K562 (cell line): ENCODE measurements at regions not wholly inside any gene's neighbourhood (a gene's known extent, or its start where the extent isn't known, plus 50 kb on each side); places are given as distances from the start of the nearest gene placed in this dataset.

ENCODE experiments used
- ATAC-seq: fragments of 200-7000 bp; cut with Tn5 transposase; 3 replicates; pipeline ENCODE4 v1.9.1; 2020; ENCODE audit warnings: moderate library complexity
- BruUV-seq: library from RNA; stranded (reverse); fragments of 400-500 nt; replicated peaks from 2 replicates; lab custom pipeline; 2021; lab: Mats Ljungman, UMichigan
- CTCF ChIA-PET: fragments of 300-600 bp; formaldehyde crosslinking; extraction: SDS; loops from one replicate; lab custom pipeline; 2021; ENCODE audit warnings: low intra/inter-chr PET ratio; lab: Yijun Ruan, JAX
- POLR2A ChIA-PET: fragments of 300-600, 350-650 bp; sonication (Branson Sonifier 250); formaldehyde crosslinking; extraction: SDS; loops from one replicate; lab custom pipeline; 2021; ENCODE audit warnings: antibody characterized with exemption, inconsistent platforms; lab: Yijun Ruan, JAX
- DNase-seq, 4 experiments: peaks; one replicate each; pipeline versions ENCODE4 v3.0.0 to v3.0.0-alpha.2; 2011 to 2018; ENCODE audit warnings: low spot score in 3 of 4, mixed read lengths in 3 of 4; ENCODE audit errors: extremely low read depth in 1 of 4
- FAIRE-seq: peaks from 2 replicates; lab custom pipeline; 2011; peaks lifted over from hg19 to GRCh38; lab: Jason Lieb, UNC
- H2AFZ ChIP-seq: 2 replicates; pipeline ENCODE4 v1.6.0; 2011; ENCODE audit warnings: low read depth, low read length, control low read depth, inconsistent platforms
- H3K27ac ChIP-seq: fragments of 200-600 bp; 3 replicates; pipeline ENCODE4 v1.8.0; 2011; ENCODE audit warnings: low read depth, mild to moderate bottlenecking, control low read depth, inconsistent platforms, low read length, moderate library complexity, mixed read lengths; ENCODE audit errors: extremely low read depth
- H3K27me3 ChIP-seq, 2 experiments: fragments of 300-600 bp in 1 of 2; 2 replicates in 1 of 2; 3 replicates in 1 of 2; pipeline versions ENCODE4 v1.6.0 to v1.8.0; 2011; ENCODE audit warnings: inconsistent platforms in 2 of 2, low read length in 2 of 2, mild to moderate bottlenecking in 1 of 2, mixed read lengths in 1 of 2, moderate library complexity in 1 of 2; ENCODE audit not compliant: control insufficient read depth in 2 of 2, insufficient read depth in 2 of 2
- H3K36me3 ChIP-seq: fragments of 300-600 bp; 3 replicates; pipeline ENCODE4 v1.8.0; 2011; ENCODE audit warnings: mild to moderate bottlenecking, low read length, inconsistent platforms; ENCODE audit not compliant: control insufficient read depth, insufficient read depth
- H3K4me1 ChIP-seq, 2 experiments: fragments of 200-600 bp in 1 of 2; replicated peaks in 1 of 2; 2 replicates in 1 of 2; 3 replicates in 1 of 2; pipeline versions ENCODE4 v1.5.1 to v1.8.0; 2011; ENCODE audit warnings: inconsistent platforms in 2 of 2, low read length in 2 of 2, mild to moderate bottlenecking in 1 of 2, mixed read lengths in 1 of 2, moderate library complexity in 1 of 2; ENCODE audit not compliant: control insufficient read depth in 2 of 2, insufficient read depth in 2 of 2
- H3K4me2 ChIP-seq: 2 replicates; pipeline ENCODE4 v1.6.1; 2011; ENCODE audit warnings: low read length, control low read depth, inconsistent platforms, mixed read lengths; ENCODE audit not compliant: insufficient read depth
- H3K4me3 ChIP-seq: fragments of 200-600 bp; sonication (generic), shearing (Covaris generic); 2 replicates; pipeline ENCODE4 v1.5.1; 2016; ENCODE audit warnings: control low read depth, inconsistent platforms
- H3K79me2 ChIP-seq: fragments of 200-600 bp; 3 replicates; pipeline ENCODE4 v1.8.0; 2011; ENCODE audit warnings: low read length, inconsistent platforms; ENCODE audit not compliant: control insufficient read depth, insufficient read depth
- H3K9ac ChIP-seq, 2 experiments: 2 replicates each; pipeline versions ENCODE4 v1.6.0 to v1.6.1; 2011; ENCODE audit warnings: low read depth in 2 of 2, low read length in 2 of 2, control low read depth in 1 of 2, inconsistent platforms in 1 of 2, mild to moderate bottlenecking in 1 of 2, mixed read lengths in 1 of 2; ENCODE audit not compliant: insufficient read depth in 1 of 2
- H3K9me1 ChIP-seq: one replicate; pipeline ENCODE4 v1.6.0; 2011; ENCODE audit warnings: inconsistent platforms, mild to moderate bottlenecking, low read length, moderate library complexity; ENCODE audit not compliant: control insufficient read depth, insufficient read depth
- H3K9me3 ChIP-seq: replicated peaks from 2 replicates; pipeline ENCODE4 v1.5.1; 2011; ENCODE audit warnings: low read depth, low read length, inconsistent platforms; ENCODE audit not compliant: control insufficient read depth, insufficient read depth
- H4K20me1 ChIP-seq: replicated peaks from 2 replicates; pipeline ENCODE4 v1.6.1; 2011; ENCODE audit warnings: low read length, inconsistent platforms, mixed read lengths; ENCODE audit not compliant: control insufficient read depth, insufficient read depth
- ATF7 ChIP-seq: fragments of 450-650 bp; IDR thresholded peaks from 2 replicates; pipeline ENCODE4 v1.7.1; 2014; ENCODE audit warnings: mild to moderate bottlenecking, moderate library complexity
- ETS2 ChIP-seq: IDR thresholded peaks from 2 replicates; pipeline ENCODE4 v1.6.1; 2016; ENCODE audit warnings: borderline replicate concordance, missing genetic modification characterization, mild to moderate bottlenecking, moderate library complexity, missing compliant biosample characterization; ENCODE audit not compliant: poor library complexity, severe bottlenecking
- KAT8 ChIP-seq: fragments of 450-650 bp; IDR thresholded peaks from 2 replicates; pipeline ENCODE4 v1.6.1; 2016; ENCODE audit warnings: low read depth, mild to moderate bottlenecking
- KDM2B ChIP-seq: fragments of 250-450 bp; sonication (Bioruptor Pico); IDR thresholded peaks from 2 replicates; pipeline ENCODE4 v1.8.0; 2021; ENCODE audit warnings: mild to moderate bottlenecking, moderate library complexity
- NR2C2 ChIP-seq, 2 experiments: fragments of 200-800 bp in 1 of 2; sonication (Bioruptor generic) in 1 of 2; sonication (generic) in 1 of 2; formaldehyde crosslinking in 1 of 2; IDR thresholded peaks; 2 replicates each; pipeline versions ENCODE4 v1.6.1 to v1.8.0; 2016 to 2022; ENCODE audit warnings: mild to moderate bottlenecking in 1 of 2, missing compliant biosample characterization in 1 of 2, missing genetic modification characterization in 1 of 2, missing genetic modification reagents in 1 of 2
- PREB ChIP-seq: sonication (generic); formaldehyde crosslinking; IDR thresholded peaks from 2 replicates; pipeline ENCODE4 v1.8.1; 2023; ENCODE audit warnings: mild to moderate bottlenecking, missing genetic modification reagents
- U2AF2 ChIP-seq: fragments of 200-400 bp; formaldehyde crosslinking; optimal IDR thresholded peaks from 2 replicates; pipeline ENCODE3; 2017; ENCODE audit warnings: low read depth, mild to moderate bottlenecking, low read length
- ZNF324 ChIP-seq: fragments of 250-450 bp; sonication (Bioruptor Pico); IDR thresholded peaks from 2 replicates; pipeline ENCODE4 v1.4.0; 2020; ENCODE audit warnings: mild to moderate bottlenecking
- WGBS: fragments of 100-300 bp; shearing (Covaris generic); methylation state at CpG from one replicate; pipeline ENCODE4 v1.1.6; 2016; ENCODE audit warnings: low coverage, mixed read lengths; ENCODE audit not compliant: insufficient coverage; ENCODE audit errors: missing lambda C conversion rate; 5-methylcytosine and 5-hydroxymethylcytosine counted together
- in situ Hi-C: fragments of 300-500 bp; cut with MboI; formaldehyde crosslinking; loops from 4 replicates; pipeline ENCODE4 v1.15.0; 2018; ENCODE audit warnings: inconsistent platforms, mixed read lengths
- intact Hi-C: fragments of 100-400 bp; cut with micrococcal nuclease; formaldehyde crosslinking; loops from 2 replicates; pipeline ENCODE4 v1.14.2; 2022

DNA sequence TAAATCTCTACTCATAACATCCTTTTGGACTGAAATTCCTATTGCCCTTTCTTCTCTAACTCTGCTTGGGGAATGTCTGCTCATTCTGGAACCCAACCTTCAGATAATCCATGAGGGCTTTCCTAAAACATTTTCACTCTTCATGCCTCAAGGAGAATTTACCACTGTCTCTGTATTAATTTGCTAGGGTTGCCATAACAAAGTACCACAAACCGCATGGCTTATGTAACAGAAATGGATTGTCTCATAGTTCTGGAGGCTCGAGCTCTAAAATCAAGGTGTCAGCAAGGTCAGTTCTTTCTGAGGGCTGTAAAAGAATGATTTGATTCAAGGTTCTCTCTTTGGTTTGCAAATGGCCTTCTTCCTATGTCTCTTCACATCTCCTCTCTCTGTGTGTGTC is 209.7 kb downstream of the LACC1 start (continued):
- no peak for TF ChIP-seq KDM2B (CRISPR knock-in tag)
- TF ChIP-seq PREB (CRISPR knock-in tag) = no peak
- no peak for TF ChIP-seq KAT8
- no peak for TF ChIP-seq U2AF2
- TF ChIP-seq NR2C2 (CRISPR knock-in tag; IDR thresholded peaks at IDR 0.05) = no peak
- no peak for TF ChIP-seq NR2C2 (tag; IDR thresholded peaks at IDR 0.05)

DNA sequence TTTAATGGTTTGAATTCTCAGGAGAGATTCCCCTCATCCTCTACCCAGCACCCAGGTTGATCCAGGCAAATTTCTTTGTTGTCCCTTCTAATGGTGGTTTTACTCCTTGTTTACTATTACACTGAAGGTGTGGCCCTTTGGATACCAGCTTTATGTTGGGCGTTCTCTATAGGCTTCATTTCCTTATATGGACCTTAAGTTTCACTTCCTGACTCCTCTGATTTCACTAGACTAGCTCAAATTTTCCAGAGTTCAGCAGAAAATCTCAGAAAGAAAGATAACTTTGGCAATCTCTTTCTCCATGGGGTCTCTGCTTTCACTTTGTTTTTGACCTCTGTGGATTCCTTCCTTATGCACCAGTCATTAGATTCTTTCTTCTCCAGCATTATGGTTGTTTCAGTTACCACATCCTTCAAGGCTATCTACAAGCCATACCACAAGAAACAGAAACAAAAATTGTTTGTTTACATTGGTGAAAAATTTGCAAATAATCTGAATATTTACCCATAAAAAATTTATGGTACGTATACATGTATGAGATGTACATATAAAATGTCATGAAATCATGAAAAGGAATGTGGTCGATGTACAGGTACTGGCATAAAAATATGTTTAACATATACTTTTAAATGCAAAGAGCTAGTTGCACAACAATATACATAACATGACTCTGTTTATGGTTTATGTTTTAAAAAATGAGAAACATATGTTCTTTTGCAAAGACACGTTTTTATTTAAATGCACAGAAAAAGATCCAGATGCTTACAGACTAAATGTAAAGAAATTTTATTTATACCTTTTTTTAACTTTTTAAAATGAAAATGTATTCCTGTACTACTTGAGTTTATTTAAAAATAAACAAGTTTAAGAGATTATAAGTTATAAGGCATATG is 212.6 kb downstream of the LACC1 start:
- H3K4me2 ChIP-seq = no peak overlapping the region
- no peaks in the 10 kb centered on the region for H3K4me1 ChIP-seq
- no peaks in the 10 kb centered on the region for H3K9me3 ChIP-seq
- no TSS peak for BruUV-seq
- FAIRE-seq (no peak), ATAC-seq (no peak), DNase-seq (no peak)
- H2AFZ ChIP-seq = no peak overlapping the region
- TF ChIP-seq ATF7 = no peak
- TF ChIP-seq ZNF324 (CRISPR knock-in tag) = no peak
- TF ChIP-seq ETS2 (tag) = no peak
- H4K20me1 ChIP-seq = no peaks in the 10 kb centered on the region
- H3K27me3 ChIP-seq = no peaks in the 10 kb centered on the region
- in situ Hi-C loops = no loop called here
- no peak overlapping the region for H3K4me3 ChIP-seq
- POLR2A ChIA-PET = no interaction called here
- intact Hi-C loops = no loop called here
- H3K79me2 ChIP-seq = no peaks in the 10 kb centered on the region
- no peaks in the 10 kb centered on the region for H3K9me1 ChIP-seq
- H3K36me3 ChIP-seq = no peaks in the 10 kb centered on the region
- H3K27ac ChIP-seq = no peak overlapping the region
- CTCF ChIA-PET = no interaction called here
- 4% methylated on average over 4 of the region's 4 CpGs for WGBS
- no peak overlapping the region for H3K9ac ChIP-seq
